COLO829 (cell line): ENCODE measurements at regions not wholly inside any gene's neighbourhood (a gene's known extent, or its start where the extent isn't known, plus 50 kb on each side); places are given as distances from the start of the nearest gene placed in this dataset.

Source experiments
- DNase-seq: peaks from one replicate; pipeline ENCODE4 v3.0.0; 2012; ENCODE audit warnings: low spot score

GRCh38 chr7:155971180-155971770 is 159.0 kb upstream of the SHH start:
- DNase-seq: no peak

GRCh38 chr7:155969192-155969929 is 157.1 kb upstream of the SHH start:
- no peak for DNase-seq

- no peak for DNase-seq
Observed at GRCh38 chr7:155965010-155965409, 152.7 kb upstream of the SHH start.

GRCh38 chr7:155964543-155964942 is 152.3 kb upstream of the SHH start:
- no peak for DNase-seq

- DNase-seq: no peak
Observed at GRCh38 chr7:155963771-155964195, 151.5 kb upstream of the SHH start.

- DNase-seq: no peak
Observed at GRCh38 chr7:155963356-155963755, 151.1 kb upstream of the SHH start.

GRCh38 chr7:155962968-155963300 is 150.7 kb upstream of the SHH start:
- DNase-seq: no peak

GRCh38 chr7:155962191-155962967 is 150.1 kb upstream of the SHH start:
- DNase-seq: peak; percentile 48

GRCh38 chr7:155961241-155962190 is 149.3 kb upstream of the SHH start:
- no peak for DNase-seq

GRCh38 chr7:155959894-155960293 is 147.6 kb upstream of the SHH start:
- no peak for DNase-seq

GRCh38 chr7:155956977-155957376 is 144.7 kb upstream of the SHH start:
- no peak for DNase-seq

GRCh38 chr7:155955367-155955635 is 143.0 kb upstream of the SHH start:
- DNase-seq: no peak

GRCh38 chr7:155954550-155955366 is 142.5 kb upstream of the SHH start:
- no peak for DNase-seq

GRCh38 chr7:155953781-155954549 is 141.7 kb upstream of the SHH start:
- no peak for DNase-seq

- DNase-seq: no peak
Observed at GRCh38 chr7:155953501-155953778, 141.2 kb upstream of the SHH start.

- DNase-seq: peak; percentile 37
Observed at GRCh38 chr7:155951554-155952158, 139.4 kb upstream of the SHH start.

- no peak for DNase-seq
Observed at GRCh38 chr7:155950898-155951553, 138.8 kb upstream of the SHH start.

- DNase-seq: no peak
Observed at GRCh38 chr7:155948845-155949244, 136.6 kb upstream of the SHH start.

- no peak for DNase-seq
Observed at GRCh38 chr7:155948423-155948822, 136.2 kb upstream of the SHH start.

GRCh38 chr7:155947051-155947450 is 134.8 kb upstream of the SHH start:
- DNase-seq: no peak
